GM18508 (cell line): ENCODE measurements at regions not wholly inside any gene's neighbourhood (a gene's known extent, or its start where the extent isn't known, plus 50 kb on each side); places are given as distances from the start of the nearest gene placed in this dataset.

Experiments used
- ATAC-seq: cut with Tn5 transposase; IDR thresholded peaks from one replicate; pipeline ENCODE4 v1.9.1; 2021; ENCODE audit warnings: moderate number of reproducible peaks; ENCODE audit not compliant: insufficient read depth, unreplicated experiment

GRCh38 chr15:39095218-39095879 is 485.5 kb upstream of the THBS1 start:
- no peak for ATAC-seq

- ATAC-seq: no peak
Measured at GRCh38 chr15:39096608-39097205, 484.2 kb upstream of the THBS1 start.

GRCh38 chr15:39099524-39099923 is 481.4 kb upstream of the THBS1 start:
- no peak for ATAC-seq

- ATAC-seq: no peak
Measured at GRCh38 chr15:39100106-39100660, 480.7 kb upstream of the THBS1 start.

- no peak for ATAC-seq
Measured at GRCh38 chr15:39102431-39102830, 478.4 kb upstream of the THBS1 start.

GRCh38 chr15:39106950-39107349 is 473.9 kb upstream of the THBS1 start:
- no peak for ATAC-seq

GRCh38 chr15:39108021-39108420 is 472.9 kb upstream of the THBS1 start:
- ATAC-seq: no peak

- no peak for ATAC-seq
Measured at GRCh38 chr15:39110336-39110735, 470.5 kb upstream of the THBS1 start.

- no peak for ATAC-seq
Measured at GRCh38 chr15:39110746-39111145, 470.1 kb upstream of the THBS1 start.

GRCh38 chr15:39113741-39114140 is 467.1 kb upstream of the THBS1 start:
- ATAC-seq: no peak

GRCh38 chr15:39114690-39115378 is 466.0 kb upstream of the THBS1 start:
- no peak for ATAC-seq

- ATAC-seq: no peak
Measured at GRCh38 chr15:39115379-39116057, 465.4 kb upstream of the THBS1 start.

GRCh38 chr15:39118510-39118909 is 462.4 kb upstream of the THBS1 start:
- ATAC-seq: no peak

GRCh38 chr15:39124155-39124552 is 456.7 kb upstream of the THBS1 start:
- no peak for ATAC-seq

GRCh38 chr15:39124553-39125171 is 456.2 kb upstream of the THBS1 start:
- ATAC-seq: no peak

GRCh38 chr15:39125226-39125625 is 455.7 kb upstream of the THBS1 start:
- ATAC-seq: no peak

- no peak for ATAC-seq
Measured at GRCh38 chr15:39125904-39126303, 455.0 kb upstream of the THBS1 start.

- ATAC-seq: no peak
Measured at GRCh38 chr15:39127151-39127790, 453.6 kb upstream of the THBS1 start.

GRCh38 chr15:39127925-39128617 is 452.8 kb upstream of the THBS1 start:
- ATAC-seq: no peak
